Fibroblast of skin of left quadriceps (primary cell): ENCODE measurements at regions not wholly inside any gene's neighbourhood (a gene's known extent, or its start where the extent isn't known, plus 50 kb on each side); places are given as distances from the start of the nearest gene placed in this dataset.

Source experiments
- DNase-seq, 2 experiments: peaks; one replicate each; pipeline ENCODE4 v3.0.0-alpha.2; 2013; ENCODE audit warnings: low read depth in 2 of 2

- DNase-seq = peak; percentile 71 to 73
Observed at GRCh38 chr4:123939621-123940020, 543.0 kb downstream of the SPRY1 start.

DNA sequence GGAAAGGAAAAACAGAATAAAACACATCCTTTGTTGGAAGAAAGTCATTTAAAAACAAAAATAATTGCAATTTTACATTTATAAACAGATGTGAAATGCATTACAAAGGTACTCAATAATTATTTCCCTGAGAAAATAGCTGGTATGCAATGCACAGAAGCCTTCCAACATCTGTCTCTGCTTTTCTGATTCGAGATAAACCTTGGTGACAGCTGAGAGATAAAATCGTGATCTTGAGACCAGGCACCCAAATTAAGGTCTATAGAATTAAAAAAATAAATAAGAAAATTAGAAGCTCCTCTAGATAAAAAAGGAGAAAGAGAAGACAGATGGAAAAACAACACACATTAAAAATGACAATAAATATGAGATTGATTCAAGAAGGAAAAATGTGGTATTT lies 544.0 kb downstream of the SPRY1 start:
- no peak for DNase-seq

DNA sequence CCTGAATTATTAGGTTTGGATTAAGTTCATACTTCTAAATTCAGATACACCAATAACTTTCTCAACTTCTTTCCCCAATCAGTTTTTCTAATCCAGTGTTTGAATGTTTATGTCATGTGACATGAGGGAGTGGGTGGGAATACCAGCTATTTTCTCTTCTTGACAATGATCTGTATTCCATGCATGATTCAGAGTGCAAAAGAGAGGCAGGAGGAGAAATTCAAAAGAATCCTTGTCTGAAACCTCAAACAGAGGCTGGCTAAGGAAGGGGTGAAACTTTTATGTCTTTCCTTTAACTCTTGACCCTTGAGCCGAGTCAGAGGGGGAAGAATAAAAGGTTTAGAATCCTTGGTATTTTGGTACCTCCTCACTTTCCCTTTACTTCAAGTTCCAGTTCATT lies 544.7 kb downstream of the SPRY1 start:
- no peak for DNase-seq

GRCh38 chr4:123943976-123944375 lies 547.4 kb downstream of the SPRY1 start:
- DNase-seq = no peak

DNA sequence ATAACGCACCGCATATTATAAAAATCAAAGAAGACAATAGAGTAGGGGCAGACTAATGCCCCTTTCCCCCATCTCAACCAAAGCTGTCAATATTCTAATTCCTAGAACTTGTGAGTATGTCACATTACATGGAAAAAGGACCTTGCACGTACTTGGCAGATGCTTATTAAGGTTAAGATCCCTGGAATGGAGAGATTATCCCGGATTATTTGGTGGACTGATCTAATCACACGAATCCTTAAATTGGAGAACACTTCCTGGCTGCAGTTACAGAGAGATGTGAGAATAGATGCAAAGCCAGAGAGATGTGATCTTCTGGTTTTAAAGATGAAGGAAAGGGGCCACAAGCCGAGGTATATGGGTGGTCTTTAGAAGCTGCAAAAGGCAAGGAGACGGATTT lies 548.7 kb downstream of the SPRY1 start:
- no peak for DNase-seq

- no peak for DNase-seq
Observed at GRCh38 chr4:123950530-123950929, 553.9 kb downstream of the SPRY1 start.

GRCh38 chr4:123952530-123953274 lies 556.1 kb downstream of the SPRY1 start:
- DNase-seq = no peak

DNA sequence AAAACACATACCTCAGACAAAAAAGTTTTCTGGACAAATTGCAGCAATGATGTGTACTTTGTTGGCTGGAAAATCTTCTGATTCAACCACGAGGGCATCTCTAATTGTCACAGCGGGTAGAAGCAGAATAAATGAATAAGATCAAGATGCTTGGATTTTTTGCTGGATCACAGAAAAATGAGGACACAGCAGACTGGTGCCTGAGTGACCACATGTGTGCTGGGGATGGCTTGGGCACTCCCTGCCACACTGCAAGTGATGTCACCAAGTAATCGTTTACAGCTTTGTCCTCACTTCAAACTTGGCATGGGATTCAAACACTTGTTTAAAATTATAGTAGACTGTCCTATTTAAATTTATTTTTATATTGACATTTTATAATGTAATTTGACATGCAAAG lies 557.0 kb downstream of the SPRY1 start:
- no peak for DNase-seq

DNA sequence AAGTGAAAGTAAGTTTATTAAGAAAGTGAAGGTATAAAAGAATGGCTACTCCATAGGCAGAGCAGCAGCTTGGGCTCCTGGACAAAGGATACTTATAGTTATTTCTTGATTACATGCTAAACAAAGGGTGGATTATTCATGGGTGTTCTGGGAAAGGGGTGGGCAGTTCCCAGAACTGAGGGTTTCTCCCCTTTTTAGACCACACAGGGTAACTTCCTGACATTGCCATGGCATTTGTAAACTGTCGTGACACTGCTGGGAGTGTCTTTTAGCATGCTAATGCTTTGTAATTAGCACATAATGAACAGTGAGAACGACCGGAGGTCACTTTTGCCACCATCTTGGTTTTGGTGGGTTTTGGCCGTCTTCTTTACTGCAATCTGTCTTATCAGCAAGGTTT lies 557.6 kb downstream of the SPRY1 start:
- DNase-seq = no peak

- no peak for DNase-seq
Observed at GRCh38 chr4:123955167-123955800, 558.7 kb downstream of the SPRY1 start.

- DNase-seq = no peak
Observed at GRCh38 chr4:123956204-123956603, 559.6 kb downstream of the SPRY1 start.

GRCh38 chr4:123966990-123967769 lies 570.6 kb downstream of the SPRY1 start:
- no peak for DNase-seq

GRCh38 chr4:123972031-123972430 lies 575.4 kb downstream of the SPRY1 start:
- DNase-seq = no peak

- DNase-seq = no peak
Observed at GRCh38 chr4:123974386-123975149, 578.0 kb downstream of the SPRY1 start.

GRCh38 chr4:123976285-123976684 lies 579.7 kb downstream of the SPRY1 start:
- DNase-seq = peak; percentile 38 to 41

DNA sequence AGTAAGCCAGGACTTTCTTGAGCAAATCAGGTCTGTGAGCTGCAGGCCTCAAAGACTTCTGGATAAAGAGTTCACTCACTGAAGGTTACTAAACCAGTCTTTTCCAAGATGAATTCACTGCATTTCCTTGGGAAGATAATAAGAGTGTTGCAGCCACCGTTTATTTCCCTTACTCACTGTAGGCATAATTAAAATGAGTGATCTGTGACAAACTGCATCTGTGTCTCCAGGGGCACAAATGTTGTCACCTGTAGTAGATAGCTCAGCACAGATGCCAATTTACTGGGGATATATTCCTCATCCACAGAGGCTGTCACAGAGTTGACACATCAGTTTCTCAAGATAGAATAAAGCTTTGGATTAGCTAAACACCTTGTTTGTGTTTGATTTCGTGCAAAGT lies 580.2 kb downstream of the SPRY1 start:
- DNase-seq = no peak

- no peak for DNase-seq
Observed at GRCh38 chr4:123977641-123978081, 581.1 kb downstream of the SPRY1 start.

- DNase-seq = no peak
Observed at GRCh38 chr4:123978637-123979036, 582.0 kb downstream of the SPRY1 start.

GRCh38 chr4:123980736-123981300 lies 584.2 kb downstream of the SPRY1 start:
- DNase-seq = no peak

DNA sequence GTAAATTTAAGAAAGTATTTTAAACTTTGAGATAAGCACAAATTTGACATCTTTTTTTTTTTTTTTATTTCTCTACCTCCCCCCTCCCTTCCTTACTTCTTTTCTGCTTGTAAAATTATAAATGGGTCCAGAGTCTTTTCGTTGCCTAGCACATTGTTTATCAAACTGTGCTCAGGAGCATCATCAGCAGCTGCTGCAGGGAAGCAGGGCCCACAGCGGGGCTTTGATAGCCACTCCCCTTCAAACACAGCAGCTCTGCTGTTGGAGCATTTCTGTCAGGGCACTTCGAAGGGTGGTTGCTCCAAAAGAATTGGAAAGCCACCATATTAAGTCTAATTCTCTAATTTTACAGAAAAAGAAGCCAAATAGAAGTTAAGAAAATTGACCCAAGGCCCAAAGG lies 588.3 kb downstream of the SPRY1 start:
- DNase-seq = no peak

- peak; percentile 74 to 79 for DNase-seq
Observed at GRCh38 chr4:123986268-123986798, 589.7 kb downstream of the SPRY1 start.
